OCI-LY3 (cell line): ENCODE measurements at regions not wholly inside any gene's neighbourhood (a gene's known extent, or its start where the extent isn't known, plus 50 kb on each side); places are given as distances from the start of the nearest gene placed in this dataset.

Experiments used
- H2AFZ ChIP-seq: fragments of 200-600, 300-600 bp; shearing (Covaris generic); 2 replicates; pipeline ENCODE4 v1.6.0; 2014; ENCODE audit warnings: antibody characterized with exemption, low read depth, low read length
- H3K27ac ChIP-seq: fragments of 200-600, 300-600 bp; sonication (generic); 2 replicates; pipeline ENCODE4 v1.5.1; 2014; ENCODE audit warnings: mild to moderate bottlenecking, low read length, moderate library complexity, mixed read lengths
- H3K27me3 ChIP-seq: fragments of 200-600, 300-600 bp; sonication (generic); 2 replicates; pipeline ENCODE4 v1.6.1; 2014; ENCODE audit warnings: low read depth, low read length, mixed read lengths
- H3K36me3 ChIP-seq: fragments of 200-600, 300-600 bp; sonication (generic); replicated peaks from 2 replicates; pipeline ENCODE3; 2014; ENCODE audit warnings: low read depth, low read length, mixed read lengths
- H3K4me1 ChIP-seq: fragments of 300-600, 200-600 bp; sonication (generic); 2 replicates; pipeline ENCODE4 v1.6.1; 2014; ENCODE audit warnings: low read length, mixed read lengths
- H3K4me2 ChIP-seq: fragments of 200-600, 300-600 bp; sonication (generic); 2 replicates; pipeline ENCODE4 v1.6.1; 2014; ENCODE audit warnings: low read length, mixed read lengths
- H3K4me3 ChIP-seq: fragments of 300-600, 200-600 bp; sonication (generic); 2 replicates; pipeline ENCODE4 v1.5.1; 2014; ENCODE audit warnings: antibody characterized with exemption, mild to moderate bottlenecking, low read length, moderate library complexity
- H3K79me2 ChIP-seq: fragments of 300-600, 200-600 bp; shearing (Covaris generic); 2 replicates; pipeline ENCODE4 v1.6.1; 2014; ENCODE audit warnings: mild to moderate bottlenecking, low read length, mixed read lengths
- H3K9ac ChIP-seq: fragments of 300-600, 200-600 bp; shearing (Covaris generic); 2 replicates; pipeline ENCODE4 v1.6.0; 2014; ENCODE audit warnings: mild to moderate bottlenecking, low read length, moderate library complexity
- H3K9me3 ChIP-seq: fragments of 200-600, 300-600 bp; shearing (Covaris generic); 2 replicates; pipeline ENCODE4 v1.6.1; 2014; ENCODE audit warnings: low read length, mixed read lengths; ENCODE audit not compliant: insufficient read depth
- H4K20me1 ChIP-seq: fragments of 200-600, 300-600 bp; sonication (generic); 2 replicates; pipeline ENCODE4 v1.6.1; 2016; ENCODE audit warnings: low read length, mixed read lengths; ENCODE audit not compliant: insufficient read depth
- CTCF ChIP-seq: fragments of 200-600, 300-600 bp; sonication (generic); IDR thresholded peaks from 2 replicates; pipeline ENCODE4 v1.5.1; 2014; ENCODE audit warnings: antibody characterized with exemption, low read length, low read depth
- EZH2phosphoT487 ChIP-seq: fragments of 200-600 bp; shearing (Covaris generic); IDR thresholded peaks from 2 replicates; pipeline ENCODE4 v1.6.1; 2018; ENCODE audit warnings: antibody characterized with exemption, mixed run types, low read depth

- no peaks in the 10 kb centered on the region for H3K36me3 ChIP-seq
- H3K79me2 ChIP-seq = no peaks in the 10 kb centered on the region
- H3K27me3 ChIP-seq = peaks cover 3% of the 10 kb centered on the region; the same call in 1 of the 2 replicates
- TF ChIP-seq EZH2phosphoT487 (no peak), CTCF (no peak)
- H3K9me3 ChIP-seq = no peaks in the 10 kb centered on the region
- no peaks in the 10 kb centered on the region for H3K4me1 ChIP-seq
- no peak overlapping the region for H3K4me3 ChIP-seq
- no peaks in the 10 kb centered on the region for H4K20me1 ChIP-seq
- H3K4me2 ChIP-seq = no peak overlapping the region
- no peak overlapping the region for H3K9ac ChIP-seq
- no peak overlapping the region for H2AFZ ChIP-seq
- H3K27ac ChIP-seq = no peak overlapping the region
Observed at GRCh38 chr4:79027656-79028055, 88.4 kb upstream of the PAQR3 start.

- Histone ChIP-seq H2AFZ (no peak overlapping the region), H3K9ac (no peak overlapping the region), H3K79me2 (no peaks in the 10 kb centered on the region), H3K4me2 (no peak overlapping the region), H3K27ac (no peak overlapping the region), H3K4me1 (no peaks in the 10 kb centered on the region), H4K20me1 (no peaks in the 10 kb centered on the region), H3K4me3 (no peak overlapping the region), H3K36me3 (no peaks in the 10 kb centered on the region), H3K9me3 (no peaks in the 10 kb centered on the region), H3K27me3 (no peaks in the 10 kb centered on the region)
- TF ChIP-seq CTCF = no peak
- no peak for TF ChIP-seq EZH2phosphoT487
Observed at GRCh38 chr4:79025170-79025569, 85.9 kb upstream of the PAQR3 start.

DNA sequence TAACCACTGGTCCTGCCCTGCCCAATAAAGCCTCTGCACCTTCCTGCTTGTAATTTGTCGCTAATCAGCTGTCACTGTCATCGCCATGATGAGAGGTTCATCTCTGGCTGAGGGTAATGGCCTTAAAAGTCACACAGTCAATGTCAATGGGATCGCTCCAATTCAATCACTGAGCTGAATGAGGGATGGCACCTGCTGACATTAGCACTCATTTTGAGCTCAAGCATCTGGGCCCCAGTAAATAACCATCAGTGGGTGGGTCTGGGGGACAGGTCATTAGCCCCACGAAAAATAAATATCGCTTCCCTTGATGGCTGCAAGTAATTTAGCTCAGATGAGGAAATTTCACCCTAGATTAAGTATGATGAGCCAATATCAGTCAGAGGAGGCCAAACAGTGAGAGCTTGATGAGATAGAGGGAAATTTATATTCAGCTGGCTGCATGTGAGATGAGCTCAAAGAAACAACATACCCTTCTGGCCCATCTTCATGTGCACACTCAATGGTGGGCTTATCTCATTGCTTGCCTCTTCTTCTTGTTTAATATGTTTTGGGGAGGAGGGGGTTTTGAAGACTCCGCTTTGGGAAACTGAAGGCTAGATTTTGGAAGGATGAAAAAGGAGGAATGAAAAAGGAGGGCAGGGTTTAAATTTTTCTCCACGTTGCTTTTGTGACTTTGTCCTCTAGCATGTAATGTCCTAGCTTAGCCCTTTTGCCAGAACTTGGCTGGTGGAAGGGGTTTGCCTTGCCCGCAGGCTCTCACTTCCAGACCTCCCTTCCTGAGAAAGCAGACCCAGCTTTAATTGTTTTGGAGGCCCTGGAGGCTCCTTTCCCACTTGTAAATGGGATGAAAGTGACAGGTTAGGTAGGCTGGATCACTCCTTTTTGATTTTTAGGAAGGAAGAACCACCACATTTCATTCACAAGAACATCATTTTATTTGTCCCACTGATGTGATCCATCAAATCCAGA, 84.8 kb upstream of the PAQR3 start:
- Histone ChIP-seq H3K4me3 (no peak overlapping the region), H3K4me2 (no peak overlapping the region), H3K9me3 (no peaks in the 10 kb centered on the region), H3K4me1 (no peaks in the 10 kb centered on the region), H3K79me2 (no peaks in the 10 kb centered on the region), H4K20me1 (no peaks in the 10 kb centered on the region), H3K27ac (no peak overlapping the region), H3K9ac (no peak overlapping the region), H3K27me3 (no peaks in the 10 kb centered on the region), H2AFZ (no peak overlapping the region), H3K36me3 (no peaks in the 10 kb centered on the region)
- TF ChIP-seq EZH2phosphoT487 = no peak
- TF ChIP-seq CTCF = no peak

GRCh38 chr4:79022529-79022928, 83.3 kb upstream of the PAQR3 start:
- no peak for TF ChIP-seq EZH2phosphoT487
- no peak for TF ChIP-seq CTCF
- no peak overlapping the region for H3K4me3 ChIP-seq

More at GRCh38 chr4:79022529-79022928, 83.3 kb upstream of the PAQR3 start:
- no peaks in the 10 kb centered on the region for H3K4me1 ChIP-seq
- no peaks in the 10 kb centered on the region for H4K20me1 ChIP-seq
- no peaks in the 10 kb centered on the region for H3K79me2 ChIP-seq
- no peak overlapping the region for H3K9ac ChIP-seq
- no peak overlapping the region for H2AFZ ChIP-seq
- H3K27ac ChIP-seq = no peak overlapping the region
- no peak overlapping the region for H3K4me2 ChIP-seq
- H3K9me3 ChIP-seq = no peaks in the 10 kb centered on the region
- H3K36me3 ChIP-seq = no peaks in the 10 kb centered on the region
- no peaks in the 10 kb centered on the region for H3K27me3 ChIP-seq
